ENCODE measurements at regions not wholly inside any gene's neighbourhood (a gene's known extent, or its start where the extent isn't known, plus 50 kb on each side); places are given as distances from the start of the nearest gene placed in this dataset.

DNA sequence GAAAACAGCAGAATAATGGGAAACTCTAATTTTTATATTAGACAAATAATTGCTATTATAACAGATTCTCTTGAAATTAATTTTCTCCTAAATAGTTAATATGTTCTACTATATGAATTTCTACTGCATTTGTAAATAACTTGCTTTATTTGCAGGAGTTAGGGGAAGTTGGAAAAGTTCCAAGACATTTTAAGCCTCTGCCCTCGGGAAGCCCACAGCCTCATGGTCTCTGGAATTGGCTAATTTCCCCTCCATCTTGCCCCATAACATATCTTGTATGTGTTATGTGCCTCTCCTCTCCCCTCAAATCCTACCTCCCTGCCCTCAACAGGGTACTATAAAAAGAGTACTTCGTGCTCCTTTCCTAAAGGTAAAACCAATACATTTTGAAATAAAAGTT lies 271.4 kb upstream of the NR5A2 start:
- DNase-seq = no peak
- H3K9me3 ChIP-seq = no peaks in the 10 kb centered on the region
- no peak overlapping the region for H3K4me3 ChIP-seq
- no peaks in the 10 kb centered on the region for H3K36me3 ChIP-seq
- no peaks in the 10 kb centered on the region for H3K4me1 ChIP-seq
- no peak for ATAC-seq
- TF ChIP-seq, protein P1, sequence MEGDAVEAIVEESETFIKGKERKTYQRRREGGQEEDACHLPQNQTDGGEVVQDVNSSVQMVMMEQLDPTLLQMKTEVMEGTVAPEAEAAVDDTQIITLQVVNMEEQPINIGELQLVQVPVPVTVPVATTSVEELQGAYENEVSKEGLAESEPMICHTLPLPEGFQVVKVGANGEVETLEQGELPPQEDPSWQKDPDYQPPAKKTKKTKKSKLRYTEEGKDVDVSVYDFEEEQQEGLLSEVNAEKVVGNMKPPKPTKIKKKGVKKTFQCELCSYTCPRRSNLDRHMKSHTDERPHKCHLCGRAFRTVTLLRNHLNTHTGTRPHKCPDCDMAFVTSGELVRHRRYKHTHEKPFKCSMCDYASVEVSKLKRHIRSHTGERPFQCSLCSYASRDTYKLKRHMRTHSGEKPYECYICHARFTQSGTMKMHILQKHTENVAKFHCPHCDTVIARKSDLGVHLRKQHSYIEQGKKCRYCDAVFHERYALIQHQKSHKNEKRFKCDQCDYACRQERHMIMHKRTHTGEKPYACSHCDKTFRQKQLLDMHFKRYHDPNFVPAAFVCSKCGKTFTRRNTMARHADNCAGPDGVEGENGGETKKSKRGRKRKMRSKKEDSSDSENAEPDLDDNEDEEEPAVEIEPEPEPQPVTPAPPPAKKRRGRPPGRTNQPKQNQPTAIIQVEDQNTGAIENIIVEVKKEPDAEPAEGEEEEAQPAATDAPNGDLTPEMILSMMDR (IDR thresholded peaks at IDR 0.05 in 4 of 5, conservative IDR thresholded peaks at IDR 0.05 in 1 of 5) = no peak
- no peak for TF ChIP-seq POLR2A (IDR thresholded peaks at IDR 0.05)
- in situ Hi-C loops (cut with MboI; ENCODE audit: low sequenced_read_pairs in 4 of 4) (no loop called here), intact Hi-C loops (cut with DNase I; ENCODE audit: low total_unique reads) (no loop called here)
- H3K27ac ChIP-seq = no peak overlapping the region
- H3K27me3 ChIP-seq = no peaks in the 10 kb centered on the region

DNA sequence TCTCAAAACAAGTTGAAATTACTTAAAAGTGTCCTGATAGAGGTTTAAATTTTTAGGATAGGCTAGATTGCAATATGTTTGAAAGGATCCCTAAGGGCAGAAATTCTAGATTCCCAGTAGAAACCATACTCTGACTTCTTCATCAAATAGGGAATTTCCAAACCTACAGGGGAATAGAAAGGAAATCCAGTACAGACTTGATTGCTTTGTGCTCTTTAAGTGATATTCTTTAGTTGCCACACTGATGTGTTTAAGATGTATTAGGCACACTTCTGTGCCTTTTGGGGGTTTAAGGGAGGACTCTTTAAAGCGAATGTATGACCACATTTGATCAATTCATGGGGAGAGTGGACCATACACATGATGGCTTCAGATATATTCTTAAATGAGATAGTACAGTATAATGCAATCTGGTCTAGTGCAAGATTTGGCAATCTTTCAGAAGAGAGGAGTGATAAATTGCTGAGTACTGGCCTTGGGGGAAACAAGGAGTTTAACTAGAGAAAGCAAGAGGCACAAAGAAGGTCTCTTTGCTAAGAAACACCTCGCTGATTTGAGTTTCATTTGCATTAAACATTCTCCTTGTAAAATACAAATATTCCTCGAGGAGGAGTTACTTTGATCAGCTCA lies 268.8 kb upstream of the NR5A2 start:
- in situ Hi-C loops (cut with MboI; ENCODE audit: low sequenced_read_pairs in 4 of 4) = no loop called here
- ATAC-seq (no peak), DNase-seq (no peak)
- Histone ChIP-seq H3K27me3 (no peaks in the 10 kb centered on the region), H3K9me3 (no peaks in the 10 kb centered on the region), H3K36me3 (no peaks in the 10 kb centered on the region), H3K27ac (no peak overlapping the region), H3K4me3 (no peak overlapping the region), H3K4me1 (no peaks in the 10 kb centered on the region)
- TF ChIP-seq, protein P1 (IDR thresholded peaks at IDR 0.05 in 4 of 5, conservative IDR thresholded peaks at IDR 0.05 in 1 of 5) = no peak
- TF ChIP-seq POLR2A (IDR thresholded peaks at IDR 0.05) = no peak
- intact Hi-C loops (cut with DNase I; ENCODE audit: low total_unique reads) = no loop called here

DNA sequence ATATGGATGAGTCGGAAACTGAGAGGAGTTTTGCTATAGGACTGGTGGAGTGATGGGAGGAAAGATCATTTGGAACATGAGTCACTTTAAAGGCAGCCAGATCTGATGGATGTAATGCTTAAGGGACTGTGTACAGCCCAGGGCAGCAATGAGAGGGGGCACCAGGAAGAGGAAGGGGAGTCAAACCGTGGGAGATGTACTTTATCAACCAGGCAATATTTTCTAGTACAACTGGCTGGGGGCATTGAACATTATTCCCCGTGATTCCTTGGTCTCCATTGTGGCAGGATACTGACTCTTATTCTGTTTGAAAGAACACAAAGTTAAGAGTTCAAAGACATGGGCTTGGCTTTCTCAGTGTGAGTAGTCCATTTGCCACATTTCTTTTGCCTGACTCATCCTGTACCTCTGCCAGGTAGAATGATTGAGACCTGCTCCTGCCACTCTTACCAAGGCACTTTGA lies 268.2 kb upstream of the NR5A2 start:
- TF ChIP-seq POLR2A (IDR thresholded peaks at IDR 0.05) = no peak
- TF ChIP-seq, protein P1 (IDR thresholded peaks at IDR 0.05 in 4 of 5, conservative IDR thresholded peaks at IDR 0.05 in 1 of 5) = no peak
- in situ Hi-C loops (cut with MboI; ENCODE audit: low sequenced_read_pairs in 4 of 4) = no loop called here
- no peaks in the 10 kb centered on the region for H3K27me3 ChIP-seq

DNA sequence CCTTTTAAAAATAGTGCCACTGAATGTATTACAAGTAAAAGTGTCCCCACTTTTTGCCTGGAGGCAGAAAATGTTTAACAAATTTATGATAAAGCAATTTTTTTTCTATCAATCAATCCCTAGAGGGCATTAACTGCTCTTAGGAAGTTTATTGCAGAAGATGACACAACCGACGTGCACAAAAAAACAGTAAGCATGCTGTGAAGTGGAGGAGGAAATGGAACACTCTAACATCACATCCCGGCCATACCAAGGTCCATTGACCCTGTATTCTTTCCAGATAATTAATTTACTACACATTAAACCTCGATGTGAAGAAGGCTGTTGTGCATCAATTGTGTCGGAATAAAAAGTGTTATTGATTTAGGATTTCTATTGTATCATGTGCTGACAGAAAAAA lies 264.9 kb upstream of the NR5A2 start:
- Histone ChIP-seq H3K4me1 (no peaks in the 10 kb centered on the region), H3K27ac (no peak overlapping the region), H3K27me3 (no peaks in the 10 kb centered on the region), H3K36me3 (no peaks in the 10 kb centered on the region), H3K9me3 (no peaks in the 10 kb centered on the region), H3K4me3 (no peak overlapping the region)
- intact Hi-C loops (cut with DNase I; ENCODE audit: low total_unique reads) = no loop called here
- no peak for DNase-seq
- ATAC-seq = no peak
- in situ Hi-C loops (cut with MboI; ENCODE audit: low sequenced_read_pairs in 4 of 4) = no loop called here
- no peak for TF ChIP-seq POLR2A (IDR thresholded peaks at IDR 0.05)
- TF ChIP-seq, protein P1 (IDR thresholded peaks at IDR 0.05 in 4 of 5, conservative IDR thresholded peaks at IDR 0.05 in 1 of 5) = no peak

More for the DNA sequence above, 268.2 kb upstream of the NR5A2 start:
- Histone ChIP-seq H3K27ac (no peak overlapping the region), H3K4me3 (no peak overlapping the region), H3K9me3 (no peaks in the 10 kb centered on the region), H3K36me3 (no peaks in the 10 kb centered on the region), H3K4me1 (no peaks in the 10 kb centered on the region)
- no peak for ATAC-seq
- DNase-seq = no peak
- intact Hi-C loops (cut with DNase I; ENCODE audit: low total_unique reads) = no loop called here

All from gastrocnemius medialis (tissue), 4 donors.